GM12878 (cell line): ENCODE measurements at regions not wholly inside any gene's neighbourhood (a gene's known extent, or its start where the extent isn't known, plus 50 kb on each side); places are given as distances from the start of the nearest gene placed in this dataset.

ENCODE experiments used
- LARP7 ChIP-seq: fragments of 450-650 bp; IDR thresholded peaks from 2 replicates; pipeline ENCODE4 v1.6.1; 2017; ENCODE audit warnings: mild to moderate bottlenecking
- NR2C2 ChIP-seq: IDR thresholded peaks from 2 replicates; pipeline ENCODE4 v1.6.1; 2011; ENCODE audit warnings: borderline replicate concordance, low read depth; ENCODE audit not compliant: control insufficient read depth, insufficient read length
- TF ChIP-seq, protein P1 (sequence below), 3 experiments: IDR thresholded peaks in 2 of 3; conservative IDR thresholded peaks in 1 of 3; 2 replicates each; pipeline ENCODE4 v1.5.1; 2011; ENCODE audit warnings: low read depth in 3 of 3, low read length in 3 of 3, mild to moderate bottlenecking in 3 of 3, control low read depth in 2 of 3, moderate library complexity in 2 of 3, inconsistent platforms in 1 of 3, mixed read lengths in 1 of 3; ENCODE audit not compliant: control insufficient read depth in 2 of 3, insufficient read depth in 1 of 3; ENCODE audit errors: extremely low read depth in 1 of 3
- TF ChIP-seq, protein P2 (sequence below): IDR thresholded peaks from 2 replicates; pipeline ENCODE4 v1.6.1; 2011; ENCODE audit warnings: low read depth, mild to moderate bottlenecking, low read length, moderate library complexity, borderline replicate concordance; ENCODE audit errors: extremely low read depth

DNA sequence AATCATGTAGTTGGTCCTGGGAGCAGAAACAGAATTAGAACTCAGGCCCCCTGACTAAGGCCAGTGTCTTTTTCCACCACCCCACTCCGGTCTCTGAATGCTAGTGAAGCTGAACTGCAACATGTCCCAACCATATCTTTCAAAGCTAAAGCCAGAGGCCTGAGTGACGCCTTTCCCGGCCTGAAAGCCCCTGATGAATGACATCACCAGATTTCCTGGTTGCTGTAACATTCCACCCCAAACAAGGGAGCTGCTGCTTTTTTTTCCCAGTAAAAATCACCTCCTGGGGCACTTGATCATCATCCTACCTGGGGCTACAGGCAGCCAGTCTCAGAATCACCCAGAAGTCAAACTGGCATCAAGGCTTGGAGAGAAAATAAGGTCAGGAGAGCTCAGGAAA, 162.7 kb downstream of the ARL4C start:
- no peak for TF ChIP-seq LARP7
- no peak for TF ChIP-seq NR2C2
- TF ChIP-seq, protein P1, sequence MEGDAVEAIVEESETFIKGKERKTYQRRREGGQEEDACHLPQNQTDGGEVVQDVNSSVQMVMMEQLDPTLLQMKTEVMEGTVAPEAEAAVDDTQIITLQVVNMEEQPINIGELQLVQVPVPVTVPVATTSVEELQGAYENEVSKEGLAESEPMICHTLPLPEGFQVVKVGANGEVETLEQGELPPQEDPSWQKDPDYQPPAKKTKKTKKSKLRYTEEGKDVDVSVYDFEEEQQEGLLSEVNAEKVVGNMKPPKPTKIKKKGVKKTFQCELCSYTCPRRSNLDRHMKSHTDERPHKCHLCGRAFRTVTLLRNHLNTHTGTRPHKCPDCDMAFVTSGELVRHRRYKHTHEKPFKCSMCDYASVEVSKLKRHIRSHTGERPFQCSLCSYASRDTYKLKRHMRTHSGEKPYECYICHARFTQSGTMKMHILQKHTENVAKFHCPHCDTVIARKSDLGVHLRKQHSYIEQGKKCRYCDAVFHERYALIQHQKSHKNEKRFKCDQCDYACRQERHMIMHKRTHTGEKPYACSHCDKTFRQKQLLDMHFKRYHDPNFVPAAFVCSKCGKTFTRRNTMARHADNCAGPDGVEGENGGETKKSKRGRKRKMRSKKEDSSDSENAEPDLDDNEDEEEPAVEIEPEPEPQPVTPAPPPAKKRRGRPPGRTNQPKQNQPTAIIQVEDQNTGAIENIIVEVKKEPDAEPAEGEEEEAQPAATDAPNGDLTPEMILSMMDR (IDR thresholded peaks at IDR 0.05 in 2 of 3, conservative IDR thresholded peaks at IDR 0.05 in 1 of 3; ENCODE audit: control insufficient read depth in 2 of 3, extremely low read depth in 1 of 3, insufficient read depth in 1 of 3, low read depth in 3 of 3, low read length in 3 of 3) = no peak
- TF ChIP-seq, protein P2, sequence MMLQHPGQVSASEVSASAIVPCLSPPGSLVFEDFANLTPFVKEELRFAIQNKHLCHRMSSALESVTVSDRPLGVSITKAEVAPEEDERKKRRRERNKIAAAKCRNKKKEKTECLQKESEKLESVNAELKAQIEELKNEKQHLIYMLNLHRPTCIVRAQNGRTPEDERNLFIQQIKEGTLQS = no peak
